Mammary epithelial cell (primary cell): ENCODE measurements at regions not wholly inside any gene's neighbourhood (a gene's known extent, or its start where the extent isn't known, plus 50 kb on each side); places are given as distances from the start of the nearest gene placed in this dataset.

Experiments
- EZH2 ChIP-seq: IDR thresholded peaks from 2 replicates; pipeline ENCODE4 v1.6.1; 2012; ENCODE audit warnings: low read length, inconsistent platforms, borderline replicate concordance
- TF ChIP-seq, protein P1 (sequence below), 2 donors: IDR thresholded peaks in 1 of 2; conservative IDR thresholded peaks in 1 of 2; 2 replicates each; pipeline ENCODE4 v1.5.1; 2011 to 2012; ENCODE audit warnings: inconsistent platforms in 2 of 2, low read length in 2 of 2, mild to moderate bottlenecking in 2 of 2, control low read depth in 1 of 2, low read depth in 1 of 2; ENCODE audit not compliant: insufficient read depth in 1 of 2; ENCODE audit errors: extremely low read depth in 1 of 2

- TF ChIP-seq, protein P1, sequence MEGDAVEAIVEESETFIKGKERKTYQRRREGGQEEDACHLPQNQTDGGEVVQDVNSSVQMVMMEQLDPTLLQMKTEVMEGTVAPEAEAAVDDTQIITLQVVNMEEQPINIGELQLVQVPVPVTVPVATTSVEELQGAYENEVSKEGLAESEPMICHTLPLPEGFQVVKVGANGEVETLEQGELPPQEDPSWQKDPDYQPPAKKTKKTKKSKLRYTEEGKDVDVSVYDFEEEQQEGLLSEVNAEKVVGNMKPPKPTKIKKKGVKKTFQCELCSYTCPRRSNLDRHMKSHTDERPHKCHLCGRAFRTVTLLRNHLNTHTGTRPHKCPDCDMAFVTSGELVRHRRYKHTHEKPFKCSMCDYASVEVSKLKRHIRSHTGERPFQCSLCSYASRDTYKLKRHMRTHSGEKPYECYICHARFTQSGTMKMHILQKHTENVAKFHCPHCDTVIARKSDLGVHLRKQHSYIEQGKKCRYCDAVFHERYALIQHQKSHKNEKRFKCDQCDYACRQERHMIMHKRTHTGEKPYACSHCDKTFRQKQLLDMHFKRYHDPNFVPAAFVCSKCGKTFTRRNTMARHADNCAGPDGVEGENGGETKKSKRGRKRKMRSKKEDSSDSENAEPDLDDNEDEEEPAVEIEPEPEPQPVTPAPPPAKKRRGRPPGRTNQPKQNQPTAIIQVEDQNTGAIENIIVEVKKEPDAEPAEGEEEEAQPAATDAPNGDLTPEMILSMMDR (conservative IDR thresholded peaks at IDR 0.05 in 1 of 2, IDR thresholded peaks at IDR 0.05 in 1 of 2; ENCODE audit: extremely low read depth in 1 of 2, insufficient read depth in 1 of 2, low read depth in 1 of 2, low read length in 2 of 2) = no peak
- no peak for TF ChIP-seq EZH2
Measured at GRCh38 chr9:26559506-26559905, 333.1 kb downstream of the CAAP1 start.
